HUDEP-2 (cell line): ENCODE measurements at regions not wholly inside any gene's neighbourhood (a gene's known extent, or its start where the extent isn't known, plus 50 kb on each side); places are given as distances from the start of the nearest gene placed in this dataset.

Experiments
- DNase-seq, 76 experiments: peaks; one replicate each; lab custom pipeline; 2025; ENCODE audit not compliant: unreplicated experiment in 76 of 76; lab: John Stamatoyannopoulos, UW

GRCh38 chr11:33560729-33561128 lies 139.9 kb downstream of the C11orf91 start:
- DNase-seq = no peak

- no peak for DNase-seq
Measured at GRCh38 chr11:33559567-33559966, 141.1 kb downstream of the C11orf91 start.

GRCh38 chr11:33558097-33558496 lies 142.5 kb downstream of the C11orf91 start:
- DNase-seq = no peak

- DNase-seq = no peak
Measured at GRCh38 chr11:33557201-33557600, 143.4 kb downstream of the C11orf91 start.

- no peak for DNase-seq
Measured at GRCh38 chr11:33554219-33554618, 146.4 kb downstream of the C11orf91 start.

- DNase-seq = no peak
Measured at GRCh38 chr11:33553486-33553885, 147.1 kb downstream of the C11orf91 start.

GRCh38 chr11:33552756-33553155 lies 147.9 kb downstream of the C11orf91 start:
- DNase-seq = no peak

GRCh38 chr11:33551051-33551450 lies 149.6 kb downstream of the C11orf91 start:
- no peak for DNase-seq

- DNase-seq = no peak
Measured at GRCh38 chr11:33549483-33549882, 151.1 kb downstream of the C11orf91 start.

GRCh38 chr11:33545931-33546330 lies 154.7 kb downstream of the C11orf91 start:
- no peak for DNase-seq

- no peak for DNase-seq
Measured at GRCh38 chr11:33544593-33545373, 155.8 kb downstream of the C11orf91 start.

- DNase-seq = no peak
Measured at GRCh38 chr11:33543823-33544222, 156.8 kb downstream of the C11orf91 start.

- peak in 40 of 76 experiments; percentile 1 to 48 (median 10) for DNase-seq
Measured at GRCh38 chr11:33542921-33543320, 157.7 kb downstream of the C11orf91 start.

- no peak for DNase-seq
Measured at GRCh38 chr11:33540946-33541915, 159.4 kb downstream of the C11orf91 start.

- no peak for DNase-seq
Measured at GRCh38 chr11:33540427-33540826, 160.2 kb downstream of the C11orf91 start.

GRCh38 chr11:33539751-33540150 lies 160.9 kb downstream of the C11orf91 start:
- no peak for DNase-seq

GRCh38 chr11:33538726-33539125 lies 161.9 kb downstream of the C11orf91 start:
- no peak for DNase-seq

- DNase-seq = no peak
Measured at GRCh38 chr11:33536178-33536577, 164.4 kb downstream of the C11orf91 start.

GRCh38 chr11:33534575-33534974 lies 166.1 kb downstream of the C11orf91 start:
- no peak for DNase-seq

- DNase-seq = no peak
Measured at GRCh38 chr11:33533386-33534052, 167.1 kb downstream of the C11orf91 start.
